Activated T-cell treated with anti-CD3 and anti-CD28 coated beads, Interleukin-2, amount 50 U/mL, for 24 hours (primary cell): ENCODE measurements at regions not wholly inside any gene's neighbourhood (a gene's known extent, or its start where the extent isn't known, plus 50 kb on each side); places are given as distances from the start of the nearest gene placed in this dataset.

Experiments
- DNase-seq: peaks from one replicate; pipeline ENCODE4 v3.0.0-alpha.2; 2020
- H3K27ac Mint-ChIP-seq: 2 replicates; pipeline ENCODE4 v1.8.0; 2020; ENCODE audit warnings: mild to moderate bottlenecking, mixed read lengths
- H3K27me3 Mint-ChIP-seq: 2 replicates; pipeline ENCODE4 v1.8.0; 2020; ENCODE audit warnings: mixed read lengths
- H3K36me3 Mint-ChIP-seq: 2 replicates; pipeline ENCODE4 v1.8.0; 2020; ENCODE audit warnings: low read depth, mixed read lengths
- H3K4me1 Mint-ChIP-seq: 2 replicates; pipeline ENCODE4 v1.8.0; 2020; ENCODE audit warnings: low read depth, mixed read lengths
- H3K4me3 Mint-ChIP-seq: 2 replicates; pipeline ENCODE4 v1.8.0; 2020; ENCODE audit warnings: mild to moderate bottlenecking, moderate library complexity, mixed read lengths
- H3K9me3 Mint-ChIP-seq: 2 replicates; pipeline ENCODE4 v1.8.0; 2020; ENCODE audit warnings: mixed read lengths

DNA sequence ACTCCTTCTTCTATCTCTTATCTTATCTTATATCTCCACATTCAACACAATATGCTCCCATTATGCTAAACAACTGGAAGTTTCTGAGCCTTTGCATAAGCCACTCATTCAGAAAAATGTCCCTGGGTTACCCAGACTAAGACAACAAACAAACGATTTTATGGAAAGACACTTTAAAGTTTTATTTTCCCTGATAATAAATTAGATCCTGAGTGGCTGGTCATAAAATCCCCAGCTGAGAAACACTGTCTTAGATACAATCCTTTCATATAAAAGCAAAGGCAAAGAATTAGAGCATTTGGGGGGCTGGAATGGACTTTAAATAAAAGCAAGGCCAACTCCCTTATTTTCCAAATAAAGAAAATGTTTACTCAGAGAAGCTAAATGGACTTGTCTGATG is 322.3 kb downstream of the GBE1 start:
- Mint-ChIP-seq H3K36me3 (no peaks in the 10 kb centered on the region), H3K4me1 (no peaks in the 10 kb centered on the region), H3K4me3 (no peak overlapping the region), H3K9me3 (no peaks in the 10 kb centered on the region), H3K27ac (no peak overlapping the region), H3K27me3 (no peaks in the 10 kb centered on the region)
- no peak for DNase-seq

GRCh38 chr3:81437683-81438082 is 323.8 kb downstream of the GBE1 start:
- H3K4me3 Mint-ChIP-seq = no peak overlapping the region
- H3K9me3 Mint-ChIP-seq = no peaks in the 10 kb centered on the region
- no peaks in the 10 kb centered on the region for H3K4me1 Mint-ChIP-seq
- no peaks in the 10 kb centered on the region for H3K27me3 Mint-ChIP-seq
- H3K27ac Mint-ChIP-seq = no peak overlapping the region
- H3K36me3 Mint-ChIP-seq = no peaks in the 10 kb centered on the region
- no peak for DNase-seq

DNA sequence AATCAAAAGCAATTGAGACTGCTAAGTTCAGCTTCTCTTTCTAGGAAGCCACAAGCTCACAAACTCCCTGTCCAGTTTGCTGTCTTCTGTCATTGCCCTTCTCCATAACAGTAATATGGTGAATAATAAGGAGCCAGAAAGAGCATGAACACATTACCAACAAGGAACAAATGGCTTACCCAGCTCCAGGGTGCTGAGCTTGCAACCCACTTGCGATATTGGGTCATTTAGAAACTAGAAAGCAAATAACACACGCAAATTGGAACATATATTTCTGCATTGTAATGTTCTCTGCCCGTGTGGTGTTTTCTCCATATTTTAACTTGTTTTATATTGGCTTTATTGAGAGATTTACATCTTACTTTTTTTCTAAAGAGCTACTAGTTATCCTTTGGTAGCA is 325.3 kb downstream of the GBE1 start:
- Mint-ChIP-seq H3K27me3 (no peaks in the 10 kb centered on the region), H3K4me1 (no peaks in the 10 kb centered on the region), H3K36me3 (no peaks in the 10 kb centered on the region), H3K4me3 (no peak overlapping the region), H3K27ac (no peak overlapping the region), H3K9me3 (no peaks in the 10 kb centered on the region)
- DNase-seq = no peak

DNA sequence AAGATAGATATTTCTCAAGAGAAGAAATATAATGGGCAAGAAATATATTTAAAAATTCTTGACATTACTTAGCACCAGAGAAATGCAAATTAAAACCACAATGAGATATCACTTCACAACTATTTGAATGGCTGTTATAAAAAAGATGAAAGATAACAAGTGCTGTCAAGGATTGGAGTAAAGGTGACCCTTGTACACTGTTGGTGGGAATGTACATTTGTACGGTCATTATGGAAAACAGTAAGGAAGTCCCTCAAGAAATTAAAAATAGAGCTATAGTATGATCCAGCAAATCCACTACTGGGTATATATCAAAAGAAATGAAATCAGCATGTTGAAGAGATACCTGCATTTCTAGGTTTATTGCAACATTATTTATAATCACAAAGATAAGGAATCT is 326.4 kb downstream of the GBE1 start:
- no peak overlapping the region for H3K27ac Mint-ChIP-seq
- H3K9me3 Mint-ChIP-seq = no peaks in the 10 kb centered on the region
- DNase-seq = no peak
- H3K36me3 Mint-ChIP-seq = no peaks in the 10 kb centered on the region
- no peaks in the 10 kb centered on the region for H3K27me3 Mint-ChIP-seq
- H3K4me3 Mint-ChIP-seq = no peak overlapping the region
- H3K4me1 Mint-ChIP-seq = no peaks in the 10 kb centered on the region

DNA sequence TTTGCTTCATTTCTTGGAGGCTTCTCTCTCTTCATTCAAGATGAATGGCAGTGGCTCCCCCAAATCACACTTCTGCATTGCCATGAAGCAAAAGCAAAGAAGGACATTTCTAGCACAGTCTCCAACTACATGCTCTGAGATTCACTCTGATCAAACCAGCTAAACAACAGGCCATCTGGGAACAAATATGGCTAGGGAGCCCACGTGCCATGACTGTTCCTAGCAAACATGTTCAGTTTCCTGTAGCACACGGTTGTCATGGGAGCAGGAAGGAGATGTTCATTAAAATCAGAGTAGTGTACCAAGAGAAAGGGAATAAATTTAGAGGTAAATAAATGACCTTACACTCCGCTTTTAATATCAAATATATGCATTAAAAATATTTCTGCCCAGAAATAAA is 327.3 kb downstream of the GBE1 start:
- no peak for DNase-seq
- Mint-ChIP-seq H3K36me3 (no peaks in the 10 kb centered on the region), H3K27ac (no peak overlapping the region), H3K27me3 (no peaks in the 10 kb centered on the region), H3K4me1 (no peaks in the 10 kb centered on the region), H3K9me3 (no peaks in the 10 kb centered on the region), H3K4me3 (no peak overlapping the region)

DNA sequence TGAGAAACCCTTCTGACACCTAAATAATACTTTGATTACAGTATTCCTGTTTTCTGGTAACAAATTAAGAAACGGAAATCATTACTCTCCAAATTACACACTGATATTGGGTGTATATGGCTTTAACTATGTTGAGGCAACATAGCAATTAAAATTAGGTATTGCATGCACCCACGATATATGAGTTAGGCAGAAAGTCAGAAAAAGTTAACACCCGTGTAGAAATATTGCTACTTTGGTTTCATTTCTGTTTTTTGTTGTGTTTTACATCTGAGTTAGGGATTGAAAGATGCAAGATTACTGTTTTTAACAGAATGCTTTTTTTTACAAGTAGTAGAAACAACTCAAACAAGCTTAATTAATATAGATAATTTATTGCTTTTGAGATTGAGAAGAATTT is 327.8 kb downstream of the GBE1 start:
- no peak for DNase-seq
- H3K4me1 Mint-ChIP-seq = no peaks in the 10 kb centered on the region
- no peaks in the 10 kb centered on the region for H3K9me3 Mint-ChIP-seq
- H3K27ac Mint-ChIP-seq = no peak overlapping the region
- no peaks in the 10 kb centered on the region for H3K36me3 Mint-ChIP-seq
- H3K27me3 Mint-ChIP-seq = no peaks in the 10 kb centered on the region
- H3K4me3 Mint-ChIP-seq = no peak overlapping the region

DNA sequence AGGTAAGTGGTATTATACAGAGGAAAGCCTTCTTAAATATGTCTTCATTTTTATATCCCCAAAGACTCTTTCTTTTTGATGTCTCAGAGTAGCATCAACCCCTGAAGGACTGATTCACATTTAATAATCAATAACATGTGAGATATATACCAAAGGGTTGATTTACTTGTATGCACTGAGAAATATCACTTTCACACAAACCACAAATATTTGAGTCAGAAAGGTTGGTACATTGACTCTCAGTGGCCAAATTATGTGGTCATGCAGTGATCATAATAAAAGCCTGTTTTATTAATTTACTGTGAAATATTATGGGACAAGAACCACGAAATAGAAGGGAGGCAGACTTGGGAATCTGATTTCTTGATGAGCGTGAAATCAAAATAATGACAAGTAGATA is 329.0 kb downstream of the GBE1 start:
- Mint-ChIP-seq H3K27me3 (no peaks in the 10 kb centered on the region), H3K36me3 (no peaks in the 10 kb centered on the region), H3K27ac (no peak overlapping the region), H3K4me1 (no peaks in the 10 kb centered on the region), H3K4me3 (no peak overlapping the region), H3K9me3 (no peaks in the 10 kb centered on the region)
- no peak for DNase-seq

DNA sequence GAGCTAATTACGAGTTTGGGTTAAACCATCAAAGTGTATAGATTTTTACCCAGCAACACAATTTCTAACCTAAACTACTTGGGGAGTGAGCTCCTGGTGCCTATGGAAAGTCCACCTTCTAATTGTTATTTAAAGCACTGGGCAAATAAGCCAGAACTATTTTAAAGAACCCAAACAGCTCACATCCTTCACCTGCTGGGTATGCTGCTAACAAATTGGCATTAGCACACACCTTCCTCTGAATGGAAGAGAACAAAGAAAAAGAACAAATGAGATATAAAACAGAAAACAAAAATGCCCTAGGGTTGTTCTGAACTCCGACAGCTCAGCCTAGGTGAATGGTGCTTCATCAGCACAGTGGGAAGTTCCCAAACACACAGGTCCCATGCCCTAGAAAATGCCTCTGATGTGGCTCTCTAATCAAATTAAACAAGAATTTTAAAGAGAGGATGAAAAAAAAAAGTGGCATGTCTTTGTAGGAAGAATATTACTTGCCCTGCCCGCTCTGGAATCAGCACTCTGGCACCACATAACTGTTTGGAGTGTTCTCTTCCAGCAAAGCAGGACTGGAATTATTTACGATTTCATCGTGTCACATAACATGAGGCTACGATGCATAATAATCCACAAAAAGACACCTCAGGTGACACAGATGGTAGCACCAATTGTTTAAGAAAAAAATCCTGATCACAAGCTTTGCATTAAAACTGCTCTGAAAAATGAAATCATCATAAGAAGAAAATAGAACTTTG is 334.4 kb downstream of the GBE1 start:
- no peaks in the 10 kb centered on the region for H3K27me3 Mint-ChIP-seq
- no peak overlapping the region for H3K27ac Mint-ChIP-seq
- H3K4me1 Mint-ChIP-seq = no peaks in the 10 kb centered on the region
- no peak overlapping the region for H3K4me3 Mint-ChIP-seq
- DNase-seq = no peak
- no peaks in the 10 kb centered on the region for H3K9me3 Mint-ChIP-seq
- no peaks in the 10 kb centered on the region for H3K36me3 Mint-ChIP-seq

GRCh38 chr3:81425198-81425868 is 336.1 kb downstream of the GBE1 start:
- Mint-ChIP-seq H3K36me3 (no peaks in the 10 kb centered on the region), H3K27me3 (no peaks in the 10 kb centered on the region), H3K4me1 (no peaks in the 10 kb centered on the region), H3K27ac (no peak overlapping the region), H3K4me3 (no peak overlapping the region), H3K9me3 (no peaks in the 10 kb centered on the region)
- no peak for DNase-seq

DNA sequence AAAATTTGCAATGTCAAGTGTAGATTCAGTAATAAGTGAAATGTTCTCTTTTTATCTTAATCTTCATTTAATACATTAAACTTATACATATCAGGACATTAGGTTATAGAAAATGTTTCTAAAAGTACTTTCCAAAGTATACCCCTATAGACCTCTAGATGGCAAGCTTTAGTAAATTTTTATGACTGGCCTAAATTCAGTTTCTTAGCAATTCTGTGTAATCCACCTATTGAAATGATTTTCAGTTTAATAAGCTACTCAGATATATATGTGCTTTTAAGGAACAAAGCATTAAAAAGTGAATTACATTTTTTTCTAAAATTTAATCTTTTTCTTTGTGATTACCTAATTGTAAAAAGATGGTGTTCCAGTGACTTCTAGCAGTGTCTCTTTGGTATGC is 342.2 kb downstream of the GBE1 start:
- H3K4me3 Mint-ChIP-seq = no peak overlapping the region
- no peak for DNase-seq
- H3K36me3 Mint-ChIP-seq = no peaks in the 10 kb centered on the region
- no peaks in the 10 kb centered on the region for H3K4me1 Mint-ChIP-seq
- no peak overlapping the region for H3K27ac Mint-ChIP-seq
- H3K9me3 Mint-ChIP-seq = no peaks in the 10 kb centered on the region
- no peaks in the 10 kb centered on the region for H3K27me3 Mint-ChIP-seq

DNA sequence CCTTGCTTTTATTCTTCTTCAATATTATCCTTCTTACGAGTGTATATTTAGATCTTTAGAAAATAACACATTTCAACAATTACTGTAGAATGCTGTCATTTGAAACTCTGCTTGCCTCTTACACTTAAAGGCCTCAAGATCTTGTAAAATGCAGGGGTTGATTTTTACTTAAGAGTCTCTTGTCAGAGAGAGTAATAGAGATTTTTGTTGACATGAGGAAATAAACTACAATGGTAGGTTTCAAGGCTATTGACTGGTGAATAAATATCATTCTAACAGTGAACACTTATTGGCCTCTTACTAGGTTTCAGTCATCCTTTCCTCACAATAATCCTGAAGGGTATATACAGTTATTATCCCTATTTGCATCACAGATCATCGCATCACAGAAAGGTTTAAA is 344.6 kb downstream of the GBE1 start:
- DNase-seq = no peak
- Mint-ChIP-seq H3K4me3 (no peak overlapping the region), H3K27me3 (no peaks in the 10 kb centered on the region), H3K9me3 (no peaks in the 10 kb centered on the region), H3K27ac (no peak overlapping the region), H3K4me1 (no peaks in the 10 kb centered on the region), H3K36me3 (no peaks in the 10 kb centered on the region)

DNA sequence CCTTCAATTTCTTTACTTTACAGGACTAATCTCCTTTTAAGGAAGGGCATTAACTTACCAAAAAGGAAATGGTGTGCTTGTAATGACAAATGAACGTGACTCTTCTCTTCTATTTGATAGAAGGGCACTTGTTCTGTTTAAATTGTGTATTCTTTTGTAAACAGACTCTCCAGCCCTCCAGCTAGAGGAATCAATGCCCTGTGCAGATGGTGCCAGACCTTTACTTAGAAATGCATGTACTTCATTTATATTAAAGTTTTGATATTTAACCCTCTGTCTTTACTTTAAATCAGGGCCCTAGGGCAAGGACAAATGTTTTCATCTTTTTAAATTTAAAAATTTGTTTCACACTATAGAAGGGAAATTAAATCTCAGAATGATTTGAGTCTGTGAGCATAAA is 355.1 kb downstream of the GBE1 start:
- Mint-ChIP-seq H3K27me3 (no peaks in the 10 kb centered on the region), H3K36me3 (no peaks in the 10 kb centered on the region), H3K4me3 (no peak overlapping the region), H3K27ac (no peak overlapping the region), H3K4me1 (no peaks in the 10 kb centered on the region), H3K9me3 (no peaks in the 10 kb centered on the region)
- no peak for DNase-seq

GRCh38 chr3:81395739-81396513 is 365.5 kb downstream of the GBE1 start:
- H3K4me3 Mint-ChIP-seq = no peak overlapping the region
- no peaks in the 10 kb centered on the region for H3K4me1 Mint-ChIP-seq
- H3K9me3 Mint-ChIP-seq = no peaks in the 10 kb centered on the region
- no peaks in the 10 kb centered on the region for H3K27me3 Mint-ChIP-seq
- H3K36me3 Mint-ChIP-seq = no peaks in the 10 kb centered on the region
- DNase-seq = no peak
- no peak overlapping the region for H3K27ac Mint-ChIP-seq

- H3K27ac Mint-ChIP-seq = no peak overlapping the region
- peaks cover 3% of the 10 kb centered on the region for H3K9me3 Mint-ChIP-seq
- H3K36me3 Mint-ChIP-seq = no peaks in the 10 kb centered on the region
- no peaks in the 10 kb centered on the region for H3K4me1 Mint-ChIP-seq
- H3K27me3 Mint-ChIP-seq = no peaks in the 10 kb centered on the region
- DNase-seq = no peak
- no peak overlapping the region for H3K4me3 Mint-ChIP-seq
Measured at GRCh38 chr3:81394651-81395524, 366.6 kb downstream of the GBE1 start.
